ENCODE measurements at regions not wholly inside any gene's neighbourhood (a gene's known extent, or its start where the extent isn't known, plus 50 kb on each side); places are given as distances from the start of the nearest gene placed in this dataset.

DNA sequence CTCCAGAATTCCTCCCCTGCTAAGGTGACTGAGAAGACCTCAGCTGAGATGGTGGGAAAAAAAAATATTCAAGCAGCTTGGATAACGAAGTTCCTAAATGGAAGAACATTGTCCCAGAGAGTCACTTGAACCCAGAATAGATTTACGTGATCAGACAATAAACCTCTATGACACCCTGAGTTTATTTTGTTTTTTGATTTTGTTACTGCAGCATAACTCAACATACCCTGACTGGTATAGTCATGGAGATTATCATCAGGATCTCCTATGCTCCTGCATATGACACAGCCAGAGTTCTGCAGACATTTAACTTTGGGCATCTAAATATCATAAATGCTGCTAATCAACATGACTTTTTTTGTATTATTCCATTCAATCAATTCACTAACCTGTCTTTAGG, 282.9 kb downstream of the RASEF start:
- no peak for TF ChIP-seq TAF1 (IDR thresholded peaks at IDR 0.05; ENCODE audit: borderline replicate concordance, insufficient read depth, low read length)
- no peak for TF ChIP-seq FOXP2 (optimal IDR thresholded peaks at IDR 0.05; ENCODE audit: borderline replicate concordance, extremely low read depth, extremely low read length, insufficient read depth)
- TF ChIP-seq, protein P1, sequence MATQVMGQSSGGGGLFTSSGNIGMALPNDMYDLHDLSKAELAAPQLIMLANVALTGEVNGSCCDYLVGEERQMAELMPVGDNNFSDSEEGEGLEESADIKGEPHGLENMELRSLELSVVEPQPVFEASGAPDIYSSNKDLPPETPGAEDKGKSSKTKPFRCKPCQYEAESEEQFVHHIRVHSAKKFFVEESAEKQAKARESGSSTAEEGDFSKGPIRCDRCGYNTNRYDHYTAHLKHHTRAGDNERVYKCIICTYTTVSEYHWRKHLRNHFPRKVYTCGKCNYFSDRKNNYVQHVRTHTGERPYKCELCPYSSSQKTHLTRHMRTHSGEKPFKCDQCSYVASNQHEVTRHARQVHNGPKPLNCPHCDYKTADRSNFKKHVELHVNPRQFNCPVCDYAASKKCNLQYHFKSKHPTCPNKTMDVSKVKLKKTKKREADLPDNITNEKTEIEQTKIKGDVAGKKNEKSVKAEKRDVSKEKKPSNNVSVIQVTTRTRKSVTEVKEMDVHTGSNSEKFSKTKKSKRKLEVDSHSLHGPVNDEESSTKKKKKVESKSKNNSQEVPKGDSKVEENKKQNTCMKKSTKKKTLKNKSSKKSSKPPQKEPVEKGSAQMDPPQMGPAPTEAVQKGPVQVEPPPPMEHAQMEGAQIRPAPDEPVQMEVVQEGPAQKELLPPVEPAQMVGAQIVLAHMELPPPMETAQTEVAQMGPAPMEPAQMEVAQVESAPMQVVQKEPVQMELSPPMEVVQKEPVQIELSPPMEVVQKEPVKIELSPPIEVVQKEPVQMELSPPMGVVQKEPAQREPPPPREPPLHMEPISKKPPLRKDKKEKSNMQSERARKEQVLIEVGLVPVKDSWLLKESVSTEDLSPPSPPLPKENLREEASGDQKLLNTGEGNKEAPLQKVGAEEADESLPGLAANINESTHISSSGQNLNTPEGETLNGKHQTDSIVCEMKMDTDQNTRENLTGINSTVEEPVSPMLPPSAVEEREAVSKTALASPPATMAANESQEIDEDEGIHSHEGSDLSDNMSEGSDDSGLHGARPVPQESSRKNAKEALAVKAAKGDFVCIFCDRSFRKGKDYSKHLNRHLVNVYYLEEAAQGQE (IDR thresholded peaks at IDR 0.05; ENCODE audit: insufficient read depth in 1 of 2, low read depth in 2 of 2, low read length in 2 of 2), result no peak
- TF ChIP-seq POLR2AphosphoS5 (IDR thresholded peaks at IDR 0.05; ENCODE audit: low read depth, low read length), result no peak

Measured in PFSK-1 (cell line).